ENCODE measurements at regions not wholly inside any gene's neighbourhood (a gene's known extent, or its start where the extent isn't known, plus 50 kb on each side); places are given as distances from the start of the nearest gene placed in this dataset.

GRCh38 chr2:160892204-160892603, 268.0 kb upstream of the TANK start:
- no peak for DNase-seq (ENCODE audit: low spot score in 2 of 2)
- Histone ChIP-seq H3K9me3 (no peaks in the 10 kb centered on the region), H3K27me3 (no peaks in the 10 kb centered on the region), H3K36me3 (no peaks in the 10 kb centered on the region), H3K27ac (no peak overlapping the region), H3K4me3 (no peak overlapping the region), H3K4me1 (peaks cover 7% of the 10 kb centered on the region)
- WGBS = 81% methylated on average over 7 of the region's 7 CpGs
- TF ChIP-seq POLR2A (IDR thresholded peaks at IDR 0.05) = no peak
- TF ChIP-seq, protein P1, sequence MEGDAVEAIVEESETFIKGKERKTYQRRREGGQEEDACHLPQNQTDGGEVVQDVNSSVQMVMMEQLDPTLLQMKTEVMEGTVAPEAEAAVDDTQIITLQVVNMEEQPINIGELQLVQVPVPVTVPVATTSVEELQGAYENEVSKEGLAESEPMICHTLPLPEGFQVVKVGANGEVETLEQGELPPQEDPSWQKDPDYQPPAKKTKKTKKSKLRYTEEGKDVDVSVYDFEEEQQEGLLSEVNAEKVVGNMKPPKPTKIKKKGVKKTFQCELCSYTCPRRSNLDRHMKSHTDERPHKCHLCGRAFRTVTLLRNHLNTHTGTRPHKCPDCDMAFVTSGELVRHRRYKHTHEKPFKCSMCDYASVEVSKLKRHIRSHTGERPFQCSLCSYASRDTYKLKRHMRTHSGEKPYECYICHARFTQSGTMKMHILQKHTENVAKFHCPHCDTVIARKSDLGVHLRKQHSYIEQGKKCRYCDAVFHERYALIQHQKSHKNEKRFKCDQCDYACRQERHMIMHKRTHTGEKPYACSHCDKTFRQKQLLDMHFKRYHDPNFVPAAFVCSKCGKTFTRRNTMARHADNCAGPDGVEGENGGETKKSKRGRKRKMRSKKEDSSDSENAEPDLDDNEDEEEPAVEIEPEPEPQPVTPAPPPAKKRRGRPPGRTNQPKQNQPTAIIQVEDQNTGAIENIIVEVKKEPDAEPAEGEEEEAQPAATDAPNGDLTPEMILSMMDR (IDR thresholded peaks at IDR 0.05) = no peak
- TF ChIP-seq POLR2AphosphoS5 (IDR thresholded peaks at IDR 0.05) = no peak
- no peak for TF ChIP-seq EP300 (IDR thresholded peaks at IDR 0.05)

DNA sequence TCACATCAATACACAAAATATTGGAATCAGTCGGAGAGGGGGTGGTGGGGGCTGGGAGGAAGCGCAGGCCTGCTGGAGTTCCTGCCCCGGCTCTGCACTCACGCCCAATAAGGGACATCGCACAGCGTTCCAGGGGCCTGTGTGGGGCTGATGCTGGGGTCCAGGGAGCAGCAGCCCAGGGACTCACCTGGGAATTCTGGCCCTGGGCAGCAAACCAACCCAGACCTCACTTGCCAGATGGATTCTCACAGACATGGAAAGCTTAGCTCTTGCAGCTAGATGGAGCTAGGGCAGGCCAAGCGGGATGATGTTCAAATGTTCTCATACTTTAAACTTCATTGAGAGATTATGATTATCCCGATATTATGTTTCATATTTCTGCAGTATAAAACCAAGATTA, 266.6 kb upstream of the TANK start:
- no peak for DNase-seq (ENCODE audit: low spot score in 2 of 2)
- no peaks in the 10 kb centered on the region for H3K36me3 ChIP-seq
- H3K27me3 ChIP-seq = no peaks in the 10 kb centered on the region
- H3K4me3 ChIP-seq = no peak overlapping the region
- WGBS = 98% methylated on average over 8 of the region's 8 CpGs
- no peak overlapping the region for H3K27ac ChIP-seq
- H3K9me3 ChIP-seq = no peaks in the 10 kb centered on the region
- peaks cover 7% of the 10 kb centered on the region for H3K4me1 ChIP-seq
- TF ChIP-seq EP300 (IDR thresholded peaks at IDR 0.05) (no peak), POLR2AphosphoS5 (IDR thresholded peaks at IDR 0.05) (no peak), POLR2A (IDR thresholded peaks at IDR 0.05) (no peak)
- TF ChIP-seq, protein P1 (IDR thresholded peaks at IDR 0.05) = no peak

DNA sequence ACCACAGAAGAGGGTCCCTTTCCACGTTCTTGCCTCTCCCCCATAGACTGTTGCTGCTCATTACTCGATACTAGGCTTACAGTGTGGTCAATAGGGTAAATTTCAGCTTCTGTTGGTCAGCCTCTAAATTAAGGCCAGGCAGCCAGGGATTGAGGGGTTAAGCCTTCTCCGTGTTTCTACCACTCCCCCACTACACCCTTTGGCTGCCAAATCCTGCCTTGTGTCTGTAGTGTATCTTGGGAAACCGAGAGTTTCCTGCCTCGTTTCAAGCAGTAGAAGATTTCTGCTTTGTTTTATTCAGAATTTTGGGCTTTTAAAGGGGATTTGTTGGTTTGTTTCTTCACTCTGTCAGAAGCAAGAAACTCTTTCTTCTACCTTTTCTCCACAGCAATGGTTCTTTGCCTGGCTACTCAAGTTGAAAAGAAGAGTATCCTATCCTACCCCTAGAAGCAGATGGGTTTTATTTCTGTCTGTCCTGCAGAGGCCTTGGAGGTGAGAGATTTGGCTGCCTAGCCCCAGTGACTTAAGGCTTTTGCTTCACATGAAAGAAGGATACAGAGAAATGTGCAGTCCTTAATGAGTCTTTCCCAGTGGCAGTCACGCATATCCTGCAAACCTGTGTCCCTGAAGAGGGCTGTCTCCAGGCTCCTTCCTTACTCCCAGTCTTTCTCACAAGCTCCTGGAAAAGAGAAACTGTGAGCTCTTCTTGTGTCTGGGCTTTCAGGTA, 261.5 kb upstream of the TANK start:
- TF ChIP-seq POLR2AphosphoS5 (IDR thresholded peaks at IDR 0.05) (no peak), EP300 (IDR thresholded peaks at IDR 0.05) (no peak)
- Histone ChIP-seq H3K4me3 (no peak overlapping the region), H3K27ac (no peak overlapping the region), H3K36me3 (no peaks in the 10 kb centered on the region), H3K4me1 (no peaks in the 10 kb centered on the region), H3K27me3 (no peaks in the 10 kb centered on the region), H3K9me3 (no peaks in the 10 kb centered on the region)
- no peak for DNase-seq (ENCODE audit: low spot score in 2 of 2)
- 83% methylated on average over 6 of the region's 6 CpGs for WGBS

DNA sequence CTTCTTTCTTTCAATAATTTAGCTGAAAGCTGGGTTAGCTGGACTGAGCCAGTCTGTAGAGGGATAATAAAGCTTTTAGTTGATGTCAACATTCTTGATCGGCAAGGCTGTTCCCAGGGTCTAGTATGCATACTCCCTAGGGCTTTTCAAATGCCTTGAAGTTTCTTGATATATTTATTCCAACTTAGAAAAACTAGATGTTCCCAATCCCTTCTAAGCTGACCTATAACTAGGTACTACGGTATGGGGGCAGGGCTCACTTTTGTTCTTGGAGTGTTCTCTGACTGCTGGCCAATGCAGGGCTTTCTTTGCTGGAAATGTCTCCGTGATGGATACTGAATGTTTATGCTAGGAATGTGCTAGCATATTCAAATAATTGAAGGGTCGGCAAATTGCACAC, 258.6 kb upstream of the TANK start:
- TF ChIP-seq, protein P1 (IDR thresholded peaks at IDR 0.05) = no peak
- no peak for TF ChIP-seq EP300 (IDR thresholded peaks at IDR 0.05)
- no peak for TF ChIP-seq POLR2A (IDR thresholded peaks at IDR 0.05)
- no peak for TF ChIP-seq POLR2AphosphoS5 (IDR thresholded peaks at IDR 0.05)
- 65% methylated on average over 4 of the region's 4 CpGs for WGBS
- no peaks in the 10 kb centered on the region for H3K36me3 ChIP-seq
- no peaks in the 10 kb centered on the region for H3K9me3 ChIP-seq
- H3K27ac ChIP-seq = no peak overlapping the region
- no peaks in the 10 kb centered on the region for H3K27me3 ChIP-seq
- H3K4me3 ChIP-seq = no peak overlapping the region
- no peaks in the 10 kb centered on the region for H3K4me1 ChIP-seq
- no peak for DNase-seq (ENCODE audit: low spot score in 2 of 2)

DNA sequence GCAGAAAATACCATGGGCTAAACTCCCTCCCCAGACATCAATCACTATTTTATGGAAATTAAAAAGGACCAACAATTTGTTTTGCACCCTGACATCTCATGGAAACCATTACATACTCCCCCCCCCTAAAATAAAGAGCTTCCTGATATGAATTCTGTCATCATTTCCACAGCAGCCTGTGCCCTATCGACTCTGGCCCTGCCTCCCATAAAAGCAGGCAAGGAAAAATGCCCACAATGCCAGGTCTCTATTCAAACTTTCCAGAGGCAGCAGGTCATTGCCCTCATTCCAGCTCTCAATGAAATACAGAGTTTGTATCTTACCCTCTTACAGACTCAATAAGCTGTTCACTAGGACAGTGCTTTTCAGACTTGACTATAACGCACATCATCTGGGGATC, 254.4 kb upstream of the TANK start:
- no peaks in the 10 kb centered on the region for H3K36me3 ChIP-seq
- WGBS = 74% methylated on average over 2 of the region's 2 CpGs
- no peaks in the 10 kb centered on the region for H3K9me3 ChIP-seq
- no peak for DNase-seq (ENCODE audit: low spot score in 2 of 2)
- no peak overlapping the region for H3K27ac ChIP-seq
- H3K4me1 ChIP-seq = peaks cover 25% of the 10 kb centered on the region
- H3K27me3 ChIP-seq = no peaks in the 10 kb centered on the region
- H3K4me3 ChIP-seq = no peak overlapping the region
- TF ChIP-seq EP300 (IDR thresholded peaks at IDR 0.05) (no peak), POLR2A (IDR thresholded peaks at IDR 0.05) (no peak), POLR2AphosphoS5 (IDR thresholded peaks at IDR 0.05) (no peak)
- TF ChIP-seq, protein P1 (IDR thresholded peaks at IDR 0.05) = no peak

GRCh38 chr2:160906878-160907277, 253.3 kb upstream of the TANK start:
- Histone ChIP-seq H3K36me3 (no peaks in the 10 kb centered on the region), H3K27ac (no peak overlapping the region), H3K9me3 (no peaks in the 10 kb centered on the region), H3K4me3 (no peak overlapping the region), H3K4me1 (peaks cover 33% of the 10 kb centered on the region), H3K27me3 (no peaks in the 10 kb centered on the region)
- TF ChIP-seq POLR2A (IDR thresholded peaks at IDR 0.05) (no peak), EP300 (IDR thresholded peaks at IDR 0.05) (no peak), POLR2AphosphoS5 (IDR thresholded peaks at IDR 0.05) (no peak)
- TF ChIP-seq, protein P1 (IDR thresholded peaks at IDR 0.05) = no peak
- no peak for DNase-seq (ENCODE audit: low spot score in 2 of 2)
- 67% methylated on average over 1 of the region's 1 CpG for WGBS
